Heart left ventricle (tissue), 16 donors: ENCODE measurements at regions not wholly inside any gene's neighbourhood (a gene's known extent, or its start where the extent isn't known, plus 50 kb on each side); places are given as distances from the start of the nearest gene placed in this dataset.

Experiments
- ATAC-seq, 4 donors: fragments of 200-7000 bp; cut with Tn5 transposase; one replicate each; pipeline ENCODE4 v1.9.1; 2020 to 2022; ENCODE audit warnings: moderate library complexity in 4 of 4, mild to moderate bottlenecking in 3 of 4, moderate number of reproducible peaks in 1 of 4
- DNase-seq, 5 donors: peaks; one replicate each; pipeline ENCODE4 v3.0.0-alpha.2; 2020
- H3K27ac ChIP-seq, 12 donors: fragments of 200-600 bp; sonication (generic) in 4 of 12; one replicate each; pipeline versions ENCODE4 v1.5.0 to v1.8.0; 2016 to 2022; ENCODE audit warnings: mild to moderate bottlenecking in 2 of 12
- H3K27me3 ChIP-seq, 9 donors: fragments of 200-600 bp; sonication (generic) in 2 of 9; one replicate each; pipeline versions ENCODE4 v1.5.1 to v1.8.0; 2016 to 2022; ENCODE audit warnings: mild to moderate bottlenecking in 3 of 9
- H3K36me3 ChIP-seq, 9 donors: fragments of 200-600 bp; sonication (generic) in 2 of 9; one replicate each; pipeline versions ENCODE4 v1.5.0 to v1.8.0; 2018 to 2022; ENCODE audit warnings: mild to moderate bottlenecking in 2 of 9
- H3K4me1 ChIP-seq, 12 donors: fragments of 200-600 bp; sonication (generic) in 4 of 12; one replicate each; pipeline versions ENCODE4 v1.5.0 to v1.8.0; 2016 to 2022; ENCODE audit warnings: mild to moderate bottlenecking in 3 of 12
- H3K4me3 ChIP-seq, 12 donors: fragments of 200-600 bp; sonication (generic) in 4 of 12; one replicate each; pipeline versions ENCODE4 v1.5.0 to v1.8.0; 2017 to 2022; ENCODE audit warnings: mild to moderate bottlenecking in 9 of 12, moderate library complexity in 4 of 12
- H3K9me3 ChIP-seq, 12 donors: fragments of 200-600 bp; sonication (generic) in 4 of 12; one replicate each; pipeline versions ENCODE4 v1.5.0 to v1.8.0; 2016 to 2022; ENCODE audit warnings: mild to moderate bottlenecking in 1 of 12
- CTCF ChIP-seq, 12 donors: fragments of 200-600 bp; sonication (generic) in 4 of 12; IDR thresholded peaks; one replicate each; pipeline versions ENCODE4 v1.5.0 to v1.8.0; 2018 to 2022; ENCODE audit warnings: antibody characterized with exemption in 12 of 12, mild to moderate bottlenecking in 5 of 12
- POLR2A ChIP-seq, 2 donors: fragments of 450-650 bp; IDR thresholded peaks; one replicate each; pipeline ENCODE4 v1.6.1; 2017; ENCODE audit warnings: antibody characterized with exemption in 2 of 2, mild to moderate bottlenecking in 2 of 2, moderate library complexity in 2 of 2
- WGBS, 4 donors: extraction: QIAGEN DNeasy Blood & Tissue Kit in 2 of 4; methylation state at CpG; one replicate each; pipeline versions ENCODE4 v1.1.5 to v1.1.7; 2013 to 2018; 5-methylcytosine and 5-hydroxymethylcytosine counted together
- intact Hi-C, 10 donors: fragments of 100-400 bp; cut with DNase I; formaldehyde crosslinking; loops; one replicate each; pipeline versions ENCODE4 v1.11.1 to v1.14.2; 2022
- donor health status: ischemic (EF 13 %, LVEDD 7.1; RV severe dilation, severe dysfunction).
- donor health status: healthy with polysubstance abuse.
- donor health status: DM: no; HTN: yes; CAD: no.
- donor health status: DM: no; HTN: no; CAD: no.
- donor health status: ischemic (EF 25% LVEDD 6.9; RV normal size, moderate dysfunction).
- donor health status: ischemic (EF 25% LVEDD 5.7; RV mildly dilated, moderate dysfunction).
- donor health status: healthy.
- donor health status: DM: yes; HTN: yes; CAD: no.
- donor health status: ischemic (EF 35%, LVEDD 5.7; RV mildly dilated, moderate dysfunction).
- donor health status: nonischemic (EF 11% LVEDD 7.7; RV severe dilation, severe dysfunction).
- donor health status: DM: yes; HTN: yes; CAD: no.
- donor health status: PGD.
- donor health status: ischemic (EF 29% LVEDD 5.4; RV normal size, mild dysfunction).
- donor health status: nonischemic (EF 23%, LVEDD 6.1; RV moderate dilation, normal function).

- intact Hi-C loops, result loop anchor here in 5 of 10 donors (2.0 to 5.0 kb wide), 3 partner anchors 33 to 45 kb away; no protein-coding TSS in a partner anchor
- Histone ChIP-seq H3K27ac (peak overlapping the region in 4 of 12 donors; percentile 88 to 99 (median 98)), H3K9me3 (peaks cover 0 to 20% (median 2%) of the 10 kb centered on the region in 12 donors), H3K4me3 (no peak overlapping the region), H3K36me3 (no peaks in the 10 kb centered on the region), H3K4me1 (peaks cover 15 to 33% (median 24%) of the 10 kb centered on the region in 12 donors), H3K27me3 (no peaks in the 10 kb centered on the region)
- TF ChIP-seq CTCF (IDR thresholded peaks at IDR 0.05) (no peak), POLR2A (IDR thresholded peaks at IDR 0.05) (no peak)
- 88 to 91% (median 89%) methylated on average over 6 of the region's 6 CpGs for WGBS, 4 donors
- no peak for DNase-seq
- ATAC-seq, result no peak
These were observed 92.5 kb upstream of the PTPN1 start for GRCh38 chr20:50417484-50418235.

- H3K4me3 ChIP-seq, result no peak overlapping the region
- no peaks in the 10 kb centered on the region for H3K27me3 ChIP-seq
- H3K36me3 ChIP-seq, result no peaks in the 10 kb centered on the region
- peaks cover 0 to 12% (median 2%) of the 10 kb centered on the region in 12 donors for H3K9me3 ChIP-seq
- WGBS, 4 donors, result 85 to 89% (median 86%) methylated on average over 4 of the region's 4 CpGs
- no peak overlapping the region for H3K27ac ChIP-seq
- intact Hi-C loops, result loop anchor here in 4 of 10 donors (5.0 kb wide), 2 partner anchors 33 to 43 kb away; no protein-coding TSS in a partner anchor
- peaks cover 15 to 32% (median 26%) of the 10 kb centered on the region in 12 donors for H3K4me1 ChIP-seq
- DNase-seq (no peak), ATAC-seq (no peak)
- TF ChIP-seq CTCF (IDR thresholded peaks at IDR 0.05) (no peak), POLR2A (IDR thresholded peaks at IDR 0.05) (no peak)
These were observed 91.1 kb upstream of the PTPN1 start for GRCh38 chr20:50418890-50419642.

GRCh38 chr20:50420380-50420779 lies 89.8 kb upstream of the PTPN1 start:
- peaks cover 0 to 7% (median 2%) of the 10 kb centered on the region in 12 donors for H3K9me3 ChIP-seq
- DNase-seq, result no peak
- H3K4me1 ChIP-seq, result peaks cover 10 to 23% (median 18%) of the 10 kb centered on the region in 12 donors
- H3K36me3 ChIP-seq, result no peaks in the 10 kb centered on the region
- H3K4me3 ChIP-seq, result no peak overlapping the region
- no peak overlapping the region for H3K27ac ChIP-seq
- intact Hi-C loops, result no loop called here
- TF ChIP-seq POLR2A (IDR thresholded peaks at IDR 0.05) (no peak), CTCF (IDR thresholded peaks at IDR 0.05) (no peak)
- 91 to 96% (median 94%) methylated on average over 3 to 7 of the region's 7 CpGs for WGBS, 4 donors
- no peaks in the 10 kb centered on the region for H3K27me3 ChIP-seq
- ATAC-seq, result no peak
